ENCODE measurements at regions not wholly inside any gene's neighbourhood (a gene's known extent, or its start where the extent isn't known, plus 50 kb on each side); places are given as distances from the start of the nearest gene placed in this dataset.

DNA sequence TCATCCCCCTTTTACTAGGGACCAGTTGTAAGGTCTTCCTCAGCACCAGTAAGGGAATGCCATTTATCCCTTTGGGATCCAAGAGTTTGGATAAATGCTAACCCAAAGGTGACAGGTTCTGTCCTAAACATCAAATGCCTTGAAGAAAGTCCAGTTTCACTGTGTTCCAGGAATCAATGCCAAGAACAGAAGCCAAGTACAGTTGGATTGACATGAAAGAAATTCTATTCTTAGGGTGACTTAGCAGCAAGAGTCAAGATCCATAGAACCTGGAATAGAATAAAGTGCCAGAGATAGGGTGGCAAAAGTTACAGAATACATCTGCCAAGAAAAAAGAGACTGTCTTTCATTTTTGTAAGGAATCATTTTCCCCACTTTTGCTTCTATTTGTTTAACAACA lies 94.9 kb upstream of the ADAMTS5 start:
- TF ChIP-seq ZNF121 (CRISPR knock-in tag; IDR thresholded peaks at IDR 0.05) = no peak
- TF ChIP-seq, protein P1, sequence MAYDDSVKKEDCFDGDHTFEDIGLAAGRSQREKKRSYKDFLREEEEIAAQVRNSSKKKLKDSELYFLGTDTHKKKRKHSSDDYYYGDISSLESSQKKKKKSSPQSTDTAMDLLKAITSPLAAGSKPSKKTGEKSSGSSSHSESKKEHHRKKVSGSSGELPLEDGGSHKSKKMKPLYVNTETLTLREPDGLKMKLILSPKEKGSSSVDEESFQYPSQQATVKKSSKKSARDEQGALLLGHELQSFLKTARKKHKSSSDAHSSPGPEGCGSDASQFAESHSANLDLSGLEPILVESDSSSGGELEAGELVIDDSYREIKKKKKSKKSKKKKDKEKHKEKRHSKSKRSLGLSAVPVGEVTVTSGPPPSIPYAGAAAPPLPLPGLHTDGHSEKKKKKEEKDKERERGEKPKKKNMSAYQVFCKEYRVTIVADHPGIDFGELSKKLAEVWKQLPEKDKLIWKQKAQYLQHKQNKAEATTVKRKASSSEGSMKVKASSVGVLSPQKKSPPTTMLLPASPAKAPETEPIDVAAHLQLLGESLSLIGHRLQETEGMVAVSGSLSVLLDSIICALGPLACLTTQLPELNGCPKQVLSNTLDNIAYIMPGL (CRISPR knock-in tag; IDR thresholded peaks at IDR 0.05) = no peak
- no peak for TF ChIP-seq SMAD4 (CRISPR knock-in tag; IDR thresholded peaks at IDR 0.05)
- TF ChIP-seq, protein P2, sequence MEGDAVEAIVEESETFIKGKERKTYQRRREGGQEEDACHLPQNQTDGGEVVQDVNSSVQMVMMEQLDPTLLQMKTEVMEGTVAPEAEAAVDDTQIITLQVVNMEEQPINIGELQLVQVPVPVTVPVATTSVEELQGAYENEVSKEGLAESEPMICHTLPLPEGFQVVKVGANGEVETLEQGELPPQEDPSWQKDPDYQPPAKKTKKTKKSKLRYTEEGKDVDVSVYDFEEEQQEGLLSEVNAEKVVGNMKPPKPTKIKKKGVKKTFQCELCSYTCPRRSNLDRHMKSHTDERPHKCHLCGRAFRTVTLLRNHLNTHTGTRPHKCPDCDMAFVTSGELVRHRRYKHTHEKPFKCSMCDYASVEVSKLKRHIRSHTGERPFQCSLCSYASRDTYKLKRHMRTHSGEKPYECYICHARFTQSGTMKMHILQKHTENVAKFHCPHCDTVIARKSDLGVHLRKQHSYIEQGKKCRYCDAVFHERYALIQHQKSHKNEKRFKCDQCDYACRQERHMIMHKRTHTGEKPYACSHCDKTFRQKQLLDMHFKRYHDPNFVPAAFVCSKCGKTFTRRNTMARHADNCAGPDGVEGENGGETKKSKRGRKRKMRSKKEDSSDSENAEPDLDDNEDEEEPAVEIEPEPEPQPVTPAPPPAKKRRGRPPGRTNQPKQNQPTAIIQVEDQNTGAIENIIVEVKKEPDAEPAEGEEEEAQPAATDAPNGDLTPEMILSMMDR (IDR thresholded peaks at IDR 0.05) = no peak
- TF ChIP-seq ZNF138 (CRISPR knock-in tag; conservative IDR thresholded peaks at IDR 0.05) = no peak
- TF ChIP-seq NFYB (CRISPR knock-in tag; conservative IDR thresholded peaks at IDR 0.05; ENCODE audit: low read depth) = no peak
- TF ChIP-seq FOXP1 (CRISPR knock-in tag; IDR thresholded peaks at IDR 0.05; ENCODE audit: borderline replicate concordance) = no peak
